Common myeloid progenitor, CD34-positive (primary cell): ENCODE measurements at regions not wholly inside any gene's neighbourhood (a gene's known extent, or its start where the extent isn't known, plus 50 kb on each side); places are given as distances from the start of the nearest gene placed in this dataset.

Experiments
- CTCF ChIA-PET: fragments of 350-600 bp; sonication (Branson Sonifier 250); formaldehyde crosslinking; loops from one replicate; lab custom pipeline; 2021; ENCODE audit warnings: antibody characterized with exemption; lab: Charles Lee
- POLR2A ChIA-PET: fragments of 350-600 bp; sonication (Branson Sonifier 250); formaldehyde crosslinking; loops from one replicate; lab custom pipeline; 2021; ENCODE audit warnings: antibody characterized with exemption; lab: Charles Lee
- DNase-seq, 3 donors: peaks; one replicate each; pipeline versions ENCODE4 v3.0.0 to v3.0.0-alpha.2; 2013
- H3K27ac ChIP-seq, 2 experiments: 1 replicate in 1 of 2; 2 replicates in 1 of 2; pipeline ENCODE4 v1.7.0; 2013; ENCODE audit warnings: inconsistent platforms in 2 of 2, low read length in 2 of 2, mild to moderate bottlenecking in 2 of 2, low read depth in 1 of 2, moderate library complexity in 1 of 2; ENCODE audit not compliant: severe bottlenecking in 2 of 2, insufficient read depth in 1 of 2, poor library complexity in 1 of 2
- H3K27me3 ChIP-seq, 5 experiments: replicated peaks in 2 of 5; 1 replicate in 3 of 5; 2 replicates in 2 of 5; pipeline versions ENCODE4 v1.6.1 to v1.7.0; 2013; ENCODE audit warnings: low read length in 4 of 5, mild to moderate bottlenecking in 2 of 5, moderate library complexity in 2 of 5, inconsistent platforms in 1 of 5; ENCODE audit not compliant: insufficient read depth in 5 of 5, control insufficient read depth in 4 of 5
- H3K36me3 ChIP-seq, 4 experiments: 1 replicate in 2 of 4; 2 replicates in 2 of 4; pipeline versions ENCODE4 v1.6.1 to v1.7.0; 2013; ENCODE audit warnings: low read length in 3 of 4, control low read depth in 1 of 4, mild to moderate bottlenecking in 1 of 4; ENCODE audit not compliant: control insufficient read depth in 4 of 4, insufficient read depth in 4 of 4
- H3K4me1 ChIP-seq, 4 experiments: 1 replicate in 3 of 4; 2 replicates in 1 of 4; pipeline versions ENCODE4 v1.6.1 to v1.7.1; 2013; ENCODE audit warnings: low read length in 3 of 4, mild to moderate bottlenecking in 3 of 4, control low read depth in 1 of 4, inconsistent platforms in 1 of 4, moderate library complexity in 1 of 4; ENCODE audit not compliant: control insufficient read depth in 4 of 4, insufficient read depth in 4 of 4; ENCODE audit errors: control extremely low read depth in 1 of 4
- H3K4me3 ChIP-seq, 7 experiments: 1 replicate in 4 of 7; 2 replicates in 3 of 7; pipeline versions ENCODE4 v1.5.1 to v1.7.0; 2013; ENCODE audit warnings: mild to moderate bottlenecking in 7 of 7, low read length in 6 of 7, moderate library complexity in 6 of 7, inconsistent platforms in 2 of 7, low read depth in 2 of 7, control low read depth in 1 of 7; ENCODE audit not compliant: insufficient read depth in 4 of 7, control insufficient read depth in 1 of 7; ENCODE audit errors: extremely low read depth in 1 of 7
- H3K9me3 ChIP-seq, 5 experiments: 1 replicate in 4 of 5; 2 replicates in 1 of 5; pipeline versions ENCODE4 v1.6.1 to v1.7.1; 2013; ENCODE audit warnings: low read length in 4 of 5, mild to moderate bottlenecking in 2 of 5, inconsistent platforms in 1 of 5, low read depth in 1 of 5, moderate library complexity in 1 of 5; ENCODE audit not compliant: control insufficient read depth in 4 of 5, insufficient read depth in 2 of 5; ENCODE audit errors: control extremely low read depth in 1 of 5
- WGBS: methylation state at CpG from one replicate; pipeline ENCODE4 v1.1.5; 2013; ENCODE audit not compliant: insufficient coverage; 5-methylcytosine and 5-hydroxymethylcytosine counted together

DNA sequence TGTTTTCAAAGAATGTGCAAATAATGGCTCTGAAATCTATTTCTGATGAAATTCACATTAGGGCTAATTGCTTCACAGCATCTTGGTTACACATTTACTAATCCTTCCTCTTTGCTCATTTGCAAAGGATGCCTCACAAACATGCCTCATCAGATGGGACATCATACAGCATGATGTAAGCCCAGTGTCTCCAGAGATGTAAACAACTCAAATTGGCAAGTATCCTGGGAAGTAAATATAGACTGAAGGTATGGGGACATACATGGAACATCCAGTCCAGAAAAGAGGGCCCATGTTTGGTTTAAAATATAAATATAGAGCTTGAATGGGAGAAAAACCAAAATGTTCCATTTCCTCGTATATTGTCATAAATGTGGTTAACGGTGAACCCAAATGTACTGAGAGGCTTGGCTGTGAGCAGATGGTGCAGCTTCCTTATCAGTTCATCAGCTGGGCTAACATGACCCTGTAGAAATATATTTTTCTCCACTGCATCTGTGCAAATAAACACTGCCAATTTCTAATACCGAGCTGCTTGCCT lies 142.9 kb upstream of the NUDT7 start:
- H3K27ac ChIP-seq, result no peak overlapping the region
- H3K4me3 ChIP-seq, result no peak overlapping the region
- peak in 1 of 3 donors; percentile 21 for DNase-seq
- peaks cover 0 to 13% (median 10%) of the 10 kb centered on the region in 5 experiments for H3K27me3 ChIP-seq
- WGBS, result 40% methylated on average over 2 of the region's 3 CpGs
- CTCF ChIA-PET, result interaction anchor here (8.4 kb wide), 1 partner anchor 346 kb away, joined by 90 read pairs; no protein-coding TSS in a partner anchor
- peaks cover 0 to 2% (median 0%) of the 10 kb centered on the region in 5 experiments for H3K9me3 ChIP-seq
- POLR2A ChIA-PET, result interaction anchor here (0.6 kb wide), 1 partner anchor 19 kb away, joined by 3 read pairs; no protein-coding TSS in a partner anchor
- no peaks in the 10 kb centered on the region for H3K4me1 ChIP-seq
- H3K36me3 ChIP-seq, result no peaks in the 10 kb centered on the region

DNA sequence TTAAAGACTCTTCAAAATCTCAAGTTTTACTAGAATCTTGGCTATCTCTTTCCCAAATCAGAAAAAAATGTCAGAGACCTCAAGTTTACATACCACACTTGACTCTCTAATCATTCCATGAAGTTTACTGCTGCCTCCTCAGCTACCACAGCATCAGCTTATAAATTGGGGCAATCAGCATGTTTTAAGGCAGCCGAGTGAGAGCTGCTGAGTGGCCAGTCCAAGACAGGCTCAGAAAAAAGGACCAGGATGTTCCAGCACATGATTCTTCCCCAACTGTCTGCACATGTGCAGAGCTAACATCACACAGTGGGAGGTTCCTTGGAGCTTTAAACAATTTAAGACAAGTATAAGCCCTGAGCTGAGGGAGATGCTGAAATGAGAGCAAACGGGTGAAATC lies 140.6 kb upstream of the NUDT7 start:
- Histone ChIP-seq H3K27me3 (peaks cover 0 to 6% (median 5%) of the 10 kb centered on the region in 5 experiments), H3K36me3 (no peaks in the 10 kb centered on the region), H3K4me1 (peaks cover 0 to 10% (median 4%) of the 10 kb centered on the region in 4 experiments), H3K27ac (no peak overlapping the region), H3K4me3 (no peak overlapping the region), H3K9me3 (peaks cover 0 to 2% (median 0%) of the 10 kb centered on the region in 5 experiments)
- ChIA-PET POLR2A (no interaction called here), CTCF (interaction anchor here (1.1 to 8.4 kb wide), 3 partner anchors 11 to 348 kb away, joined by 3 to 90 read pairs (median 8); no protein-coding TSS in a partner anchor)
- DNase-seq, result no peak
- 65% methylated on average over 2 of the region's 2 CpGs for WGBS

DNA sequence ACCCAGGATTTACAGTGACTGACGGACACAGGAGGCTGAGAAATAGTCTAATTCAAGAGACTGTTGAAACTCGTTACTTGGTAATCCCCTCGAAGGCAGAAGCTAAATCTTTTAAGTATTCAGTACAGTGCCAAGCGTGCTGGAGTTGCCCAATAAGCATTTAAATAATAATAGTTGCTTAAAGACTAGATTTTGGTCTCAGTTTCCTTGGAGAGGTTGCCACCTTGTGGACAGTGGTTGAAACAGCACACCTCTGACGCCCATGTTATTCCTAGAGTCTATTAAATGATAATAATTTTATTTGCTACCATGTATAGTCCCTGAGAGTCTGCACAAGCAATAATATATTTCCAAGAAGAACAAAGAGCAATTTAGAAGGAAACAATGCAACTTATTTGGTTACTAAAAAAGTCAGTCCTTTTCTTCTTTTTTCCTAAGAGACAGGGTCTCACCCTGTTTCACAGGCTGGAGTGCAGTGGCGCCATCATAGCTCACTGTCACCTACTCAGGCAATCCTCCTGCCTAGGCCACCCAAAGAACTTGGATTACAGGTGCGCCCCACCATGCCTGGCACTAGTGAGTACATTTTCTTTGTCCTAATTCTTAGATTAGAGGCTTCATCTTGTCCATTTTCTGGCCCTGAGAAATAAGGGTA lies 138.0 kb upstream of the NUDT7 start:
- peak; percentile 51 to 75 (median 68) for DNase-seq
- Histone ChIP-seq H3K4me3 (no peak overlapping the region), H3K9me3 (no peaks in the 10 kb centered on the region), H3K27me3 (peaks cover 0 to 6% (median 5%) of the 10 kb centered on the region in 5 experiments), H3K36me3 (no peaks in the 10 kb centered on the region), H3K27ac (no peak overlapping the region), H3K4me1 (peaks cover 0 to 10% (median 4%) of the 10 kb centered on the region in 4 experiments)
- 50% methylated on average over 3 of the region's 7 CpGs for WGBS
- ChIA-PET CTCF (interaction anchor here (1.0 to 8.4 kb wide), 12 partner anchors 8 to 369 kb away, joined by 3 to 90 read pairs (median 4); no protein-coding TSS in a partner anchor), POLR2A (no interaction called here)

DNA sequence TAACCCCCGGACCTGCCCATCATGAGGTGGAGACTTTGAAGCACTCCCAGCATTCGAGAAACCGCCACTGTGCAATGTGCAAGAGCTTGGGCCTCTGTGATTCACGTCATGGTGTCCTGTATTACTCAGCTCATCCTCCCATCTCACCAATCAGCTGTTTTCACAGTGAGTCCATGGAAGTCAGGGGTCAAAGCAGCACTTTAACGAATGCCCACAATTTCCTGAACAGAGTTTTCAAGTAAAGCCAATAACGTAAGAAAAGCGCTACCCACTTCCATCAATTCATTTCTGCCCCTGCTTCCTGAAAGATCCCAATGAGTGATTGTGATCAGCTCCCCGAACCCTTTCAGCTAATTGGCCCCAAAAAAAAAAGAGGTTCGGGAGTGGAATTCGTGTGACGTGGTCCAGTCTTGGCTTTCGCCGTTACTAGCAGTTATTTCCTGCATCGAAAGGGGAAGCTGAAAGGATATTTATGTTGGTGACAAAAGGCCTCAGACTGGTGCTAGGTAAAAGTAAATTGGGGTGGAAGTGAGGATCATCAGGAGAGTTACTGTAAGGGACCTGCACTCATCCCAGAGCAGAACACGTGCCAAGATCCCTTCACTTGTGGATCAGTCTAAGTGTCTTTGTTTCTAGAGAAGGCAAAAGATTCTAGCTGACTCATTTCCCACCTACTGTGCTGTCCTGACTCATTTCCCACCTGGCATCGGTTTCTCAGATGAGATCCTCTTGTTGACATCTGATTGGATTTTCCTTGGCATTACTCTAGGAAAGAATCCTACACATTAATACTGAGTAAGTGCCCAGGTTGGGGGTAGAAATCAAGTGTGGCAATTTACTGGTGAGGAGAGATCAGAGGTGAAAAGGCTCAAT lies 136.7 kb upstream of the NUDT7 start:
- ChIA-PET POLR2A (interaction anchor here (0.7 kb wide), 1 partner anchor 345 kb away, joined by 10 read pairs; no protein-coding TSS in a partner anchor), CTCF (interaction anchor here (1.0 to 8.4 kb wide), 7 partner anchors 12 to 352 kb away, joined by 3 to 90 read pairs (median 5); no protein-coding TSS in a partner anchor)
- 16% methylated on average over 12 of the region's 16 CpGs for WGBS
- DNase-seq, result peak; percentile 37 to 75 (median 65)
- no peak overlapping the region for H3K27ac ChIP-seq
- H3K4me1 ChIP-seq, result peaks cover 0 to 10% (median 4%) of the 10 kb centered on the region in 4 experiments
- peaks cover 0 to 6% (median 5%) of the 10 kb centered on the region in 5 experiments for H3K27me3 ChIP-seq
- peak overlapping the region in 2 of 7 experiments; percentile 6 to 57 for H3K4me3 ChIP-seq
- no peaks in the 10 kb centered on the region for H3K36me3 ChIP-seq
- H3K9me3 ChIP-seq, result no peaks in the 10 kb centered on the region

DNA sequence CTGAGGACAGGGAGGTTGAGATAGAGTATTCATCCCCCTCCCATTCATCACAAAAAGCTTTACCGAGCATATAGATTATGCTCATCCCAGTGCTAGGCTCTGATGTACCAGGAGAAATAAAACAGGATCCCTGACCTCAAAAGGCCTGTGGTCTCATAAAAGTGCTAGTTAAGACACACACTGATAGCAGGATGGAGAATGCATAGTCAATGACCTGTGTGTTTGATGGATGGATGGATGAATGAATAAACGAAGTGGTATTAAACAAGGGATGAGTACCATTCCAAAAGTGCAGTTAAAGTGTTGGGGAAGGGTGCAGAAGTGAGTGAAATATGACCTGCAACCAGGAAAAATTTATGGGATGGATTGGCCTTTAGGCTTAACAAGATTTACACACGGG lies 133.9 kb upstream of the NUDT7 start:
- Histone ChIP-seq H3K4me3 (no peak overlapping the region), H3K27ac (no peak overlapping the region), H3K4me1 (peaks cover 0 to 10% (median 4%) of the 10 kb centered on the region in 4 experiments), H3K36me3 (no peaks in the 10 kb centered on the region), H3K27me3 (no peaks in the 10 kb centered on the region), H3K9me3 (no peaks in the 10 kb centered on the region)
- 92% methylated on average over 2 of the region's 3 CpGs for WGBS
- CTCF ChIA-PET, result interaction anchor here (2.0 kb wide), 1 partner anchor 352 kb away, joined by 7 read pairs; no protein-coding TSS in a partner anchor
- DNase-seq, result no peak
- POLR2A ChIA-PET, result no interaction called here

DNA sequence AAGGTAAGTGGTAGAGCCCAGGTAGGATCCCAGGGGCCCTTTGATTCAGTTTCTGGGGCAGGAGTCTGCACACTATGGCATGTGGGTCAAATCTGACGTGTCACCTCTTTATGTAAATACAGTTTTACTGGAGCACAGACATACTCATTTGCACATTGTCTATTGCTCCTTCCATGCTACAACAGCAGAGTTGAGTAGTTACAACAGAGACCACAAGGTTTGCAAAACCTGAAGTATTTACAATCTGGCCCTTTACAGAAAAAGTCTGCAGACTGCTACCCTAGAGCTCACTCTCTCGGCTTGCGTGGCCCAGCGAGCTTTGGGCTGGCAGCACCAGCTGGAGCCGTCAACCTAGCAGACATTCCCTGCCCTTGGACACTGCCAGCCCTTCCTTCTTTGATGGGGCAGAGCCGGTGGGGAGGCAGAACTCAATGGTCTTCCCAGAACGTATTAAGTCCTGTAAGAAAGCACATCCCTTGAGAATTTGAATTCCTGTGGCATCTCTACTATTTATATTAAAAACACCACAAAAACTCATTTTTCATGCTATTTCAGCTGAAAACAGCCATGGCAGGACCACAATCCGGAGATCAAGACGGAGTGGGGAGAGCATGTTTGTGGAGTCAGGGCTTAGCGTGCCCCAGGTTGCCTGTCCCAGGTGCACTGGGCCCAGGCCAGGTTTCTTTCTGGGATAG lies 133.1 kb upstream of the NUDT7 start:
- H3K27ac ChIP-seq, result no peak overlapping the region
- no peaks in the 10 kb centered on the region for H3K27me3 ChIP-seq
- H3K36me3 ChIP-seq, result no peaks in the 10 kb centered on the region
- POLR2A ChIA-PET, result no interaction called here
- CTCF ChIA-PET, result interaction anchor here (2.0 kb wide), 1 partner anchor 353 kb away, joined by 7 read pairs; no protein-coding TSS in a partner anchor
- H3K4me1 ChIP-seq, result peaks cover 0 to 10% (median 4%) of the 10 kb centered on the region in 4 experiments
- no peak for DNase-seq
- no peaks in the 10 kb centered on the region for H3K9me3 ChIP-seq
- WGBS, result 94% methylated on average over 9 of the region's 10 CpGs
- H3K4me3 ChIP-seq, result no peak overlapping the region
